ENCODE measurements at regions not wholly inside any gene's neighbourhood (a gene's known extent, or its start where the extent isn't known, plus 50 kb on each side); places are given as distances from the start of the nearest gene placed in this dataset.

DNA sequence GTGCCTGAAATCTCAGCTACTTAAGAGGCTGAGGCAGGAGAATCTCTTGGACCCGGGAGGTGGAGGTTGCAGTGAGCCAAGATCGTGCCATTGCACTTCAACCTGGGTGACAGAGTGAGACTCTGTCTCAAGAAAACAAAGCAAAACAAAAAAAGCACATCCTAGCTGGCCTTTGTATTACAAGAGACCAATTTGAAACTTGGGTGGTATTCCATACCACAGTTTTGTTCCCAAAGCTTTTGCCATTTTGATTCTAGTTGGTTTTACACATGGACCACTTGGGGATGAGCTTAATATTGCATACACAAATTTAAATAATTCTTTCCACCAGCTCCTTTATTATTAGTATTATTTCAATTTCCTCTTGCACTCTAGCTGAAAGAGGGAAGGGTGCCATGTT lies 276.9 kb upstream of the SLC16A7 start:
- TF ChIP-seq, protein P1, sequence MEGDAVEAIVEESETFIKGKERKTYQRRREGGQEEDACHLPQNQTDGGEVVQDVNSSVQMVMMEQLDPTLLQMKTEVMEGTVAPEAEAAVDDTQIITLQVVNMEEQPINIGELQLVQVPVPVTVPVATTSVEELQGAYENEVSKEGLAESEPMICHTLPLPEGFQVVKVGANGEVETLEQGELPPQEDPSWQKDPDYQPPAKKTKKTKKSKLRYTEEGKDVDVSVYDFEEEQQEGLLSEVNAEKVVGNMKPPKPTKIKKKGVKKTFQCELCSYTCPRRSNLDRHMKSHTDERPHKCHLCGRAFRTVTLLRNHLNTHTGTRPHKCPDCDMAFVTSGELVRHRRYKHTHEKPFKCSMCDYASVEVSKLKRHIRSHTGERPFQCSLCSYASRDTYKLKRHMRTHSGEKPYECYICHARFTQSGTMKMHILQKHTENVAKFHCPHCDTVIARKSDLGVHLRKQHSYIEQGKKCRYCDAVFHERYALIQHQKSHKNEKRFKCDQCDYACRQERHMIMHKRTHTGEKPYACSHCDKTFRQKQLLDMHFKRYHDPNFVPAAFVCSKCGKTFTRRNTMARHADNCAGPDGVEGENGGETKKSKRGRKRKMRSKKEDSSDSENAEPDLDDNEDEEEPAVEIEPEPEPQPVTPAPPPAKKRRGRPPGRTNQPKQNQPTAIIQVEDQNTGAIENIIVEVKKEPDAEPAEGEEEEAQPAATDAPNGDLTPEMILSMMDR (IDR thresholded peaks at IDR 0.05), result no peak
- no peak for TF ChIP-seq POLR2A (IDR thresholded peaks at IDR 0.05)

Measured in right lobe of liver (tissue), 4 donors.